LNCaP clone FGC (cell line): ENCODE measurements at regions not wholly inside any gene's neighbourhood (a gene's known extent, or its start where the extent isn't known, plus 50 kb on each side); places are given as distances from the start of the nearest gene placed in this dataset.

Experiments used
- DNase-seq: peaks from one replicate; pipeline ENCODE4 v3.0.0-alpha.2; 2011; ENCODE audit warnings: low read depth
- H3K4me3 ChIP-seq: 2 replicates; pipeline ENCODE4 v1.5.1; 2011; ENCODE audit warnings: mild to moderate bottlenecking, low read depth, low read length, control low read depth
- TF ChIP-seq, protein P1 (sequence below): IDR thresholded peaks from 2 replicates; pipeline ENCODE4 v1.5.1; 2012; ENCODE audit warnings: mild to moderate bottlenecking; ENCODE audit not compliant: control insufficient read depth, insufficient read depth; ENCODE audit errors: extremely low read depth

DNA sequence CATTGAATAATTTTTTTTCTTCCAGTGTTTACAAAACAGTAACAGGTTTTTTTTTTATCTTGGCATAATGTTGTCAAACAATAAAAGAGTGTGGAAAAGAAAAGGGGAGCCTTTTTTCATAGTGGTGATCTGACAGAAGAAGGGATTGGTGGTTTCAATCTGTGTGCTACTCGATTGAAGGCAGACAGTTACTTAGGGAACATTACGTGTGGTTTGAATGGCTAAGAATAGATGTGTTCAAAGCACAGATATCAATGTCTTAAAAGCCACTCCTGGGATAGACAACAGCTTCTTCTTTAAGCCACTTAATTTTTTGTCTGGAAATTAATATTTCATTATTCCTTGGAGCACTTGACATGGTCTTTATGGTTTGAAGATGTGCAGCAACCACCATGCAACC, 558.6 kb upstream of the ADGRL2 start:
- TF ChIP-seq, protein P1, sequence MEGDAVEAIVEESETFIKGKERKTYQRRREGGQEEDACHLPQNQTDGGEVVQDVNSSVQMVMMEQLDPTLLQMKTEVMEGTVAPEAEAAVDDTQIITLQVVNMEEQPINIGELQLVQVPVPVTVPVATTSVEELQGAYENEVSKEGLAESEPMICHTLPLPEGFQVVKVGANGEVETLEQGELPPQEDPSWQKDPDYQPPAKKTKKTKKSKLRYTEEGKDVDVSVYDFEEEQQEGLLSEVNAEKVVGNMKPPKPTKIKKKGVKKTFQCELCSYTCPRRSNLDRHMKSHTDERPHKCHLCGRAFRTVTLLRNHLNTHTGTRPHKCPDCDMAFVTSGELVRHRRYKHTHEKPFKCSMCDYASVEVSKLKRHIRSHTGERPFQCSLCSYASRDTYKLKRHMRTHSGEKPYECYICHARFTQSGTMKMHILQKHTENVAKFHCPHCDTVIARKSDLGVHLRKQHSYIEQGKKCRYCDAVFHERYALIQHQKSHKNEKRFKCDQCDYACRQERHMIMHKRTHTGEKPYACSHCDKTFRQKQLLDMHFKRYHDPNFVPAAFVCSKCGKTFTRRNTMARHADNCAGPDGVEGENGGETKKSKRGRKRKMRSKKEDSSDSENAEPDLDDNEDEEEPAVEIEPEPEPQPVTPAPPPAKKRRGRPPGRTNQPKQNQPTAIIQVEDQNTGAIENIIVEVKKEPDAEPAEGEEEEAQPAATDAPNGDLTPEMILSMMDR = no peak
- DNase-seq = no peak
- H3K4me3 ChIP-seq = no peak overlapping the region

DNA sequence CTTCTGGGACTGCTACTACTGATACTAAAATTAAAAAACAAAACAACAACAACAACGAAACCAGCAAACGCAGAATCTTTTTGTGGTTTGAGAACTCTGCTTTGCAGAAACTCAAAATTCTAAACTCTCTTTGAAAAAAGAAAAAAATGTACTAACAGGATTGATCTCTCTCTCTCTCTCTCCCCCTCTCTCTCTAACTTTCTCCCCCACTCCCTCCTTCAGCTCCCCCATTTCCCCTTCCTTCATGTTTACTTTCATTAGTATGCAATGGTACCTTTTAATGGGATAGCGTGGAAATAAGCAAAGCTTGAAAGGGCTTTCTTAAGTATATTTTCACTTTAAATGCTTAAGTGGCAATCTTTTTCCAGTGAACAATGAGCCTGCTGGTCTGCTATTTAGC, 562.6 kb upstream of the ADGRL2 start:
- DNase-seq = no peak
- TF ChIP-seq, protein P1 = no peak

DNA sequence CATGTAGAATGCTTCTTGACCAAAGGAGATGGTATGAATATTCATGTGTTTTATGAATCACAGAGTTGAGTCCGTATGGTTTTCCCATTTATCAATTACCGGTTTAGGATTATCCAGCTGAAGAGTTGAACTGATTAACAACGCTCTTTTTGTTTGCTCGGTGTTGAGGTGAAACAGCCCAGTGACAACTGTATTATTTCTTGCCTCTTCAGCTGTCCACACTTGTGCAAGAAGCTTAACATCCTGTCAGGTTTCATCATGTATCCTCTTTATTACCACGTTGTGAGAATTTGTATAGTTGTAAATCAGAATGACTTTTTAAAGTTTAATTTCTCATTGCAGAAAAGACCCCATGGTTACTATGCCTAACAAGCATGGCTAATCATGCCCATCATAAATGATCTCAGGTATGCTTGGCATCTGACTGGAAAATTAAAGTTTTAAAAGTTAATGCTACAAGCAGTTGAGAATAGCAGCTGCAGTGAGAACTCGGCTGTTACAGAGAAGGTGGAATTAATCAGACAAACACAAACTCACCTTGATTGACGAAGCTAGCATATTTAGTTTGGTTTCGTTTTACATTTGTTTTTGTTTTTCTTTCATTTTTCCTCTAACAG, 563.2 kb upstream of the ADGRL2 start:
- TF ChIP-seq, protein P1 = no peak
- H3K4me3 ChIP-seq = no peak overlapping the region
- DNase-seq = no peak

More for the DNA sequence above, 562.6 kb upstream of the ADGRL2 start:
- no peak overlapping the region for H3K4me3 ChIP-seq

DNA sequence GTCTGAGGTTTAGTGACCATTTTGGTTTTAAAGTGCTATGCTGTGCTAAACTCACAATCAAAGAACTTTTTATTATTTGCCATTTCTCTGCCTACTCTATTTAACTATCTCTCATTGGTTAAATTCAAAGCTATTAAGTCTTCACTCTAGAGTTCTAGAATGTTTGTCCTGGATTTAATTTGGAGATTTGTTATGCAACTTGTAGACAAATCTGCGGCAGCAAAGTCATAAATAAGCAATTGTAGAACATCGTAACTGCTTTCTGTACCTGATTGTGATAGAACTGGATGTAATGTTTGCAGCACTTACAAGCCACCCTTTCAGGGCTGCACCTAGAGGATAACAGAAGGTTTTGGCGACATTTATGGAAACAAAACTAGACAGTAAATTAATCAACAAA, 566.5 kb upstream of the ADGRL2 start:
- H3K4me3 ChIP-seq = no peak overlapping the region
- DNase-seq = peak; percentile 56
- TF ChIP-seq, protein P1 = no peak

DNA sequence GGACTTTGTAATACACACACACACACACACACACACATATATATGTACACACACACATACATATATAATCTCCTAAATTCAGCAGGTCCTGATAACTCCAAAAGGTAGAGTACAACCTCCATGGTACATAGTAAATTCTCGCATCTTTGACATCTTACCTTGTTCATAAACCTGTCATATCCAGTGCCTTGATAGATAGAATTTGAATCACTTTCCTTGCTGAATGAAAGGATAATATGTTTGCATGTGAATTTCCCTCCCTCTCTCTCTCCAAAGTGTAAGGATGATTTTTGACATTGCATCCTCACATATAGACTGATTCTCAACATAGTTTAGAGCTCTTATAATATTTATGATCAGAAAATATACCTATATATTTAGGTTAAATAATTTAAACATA, 567.1 kb upstream of the ADGRL2 start:
- H3K4me3 ChIP-seq = no peak overlapping the region

DNA sequence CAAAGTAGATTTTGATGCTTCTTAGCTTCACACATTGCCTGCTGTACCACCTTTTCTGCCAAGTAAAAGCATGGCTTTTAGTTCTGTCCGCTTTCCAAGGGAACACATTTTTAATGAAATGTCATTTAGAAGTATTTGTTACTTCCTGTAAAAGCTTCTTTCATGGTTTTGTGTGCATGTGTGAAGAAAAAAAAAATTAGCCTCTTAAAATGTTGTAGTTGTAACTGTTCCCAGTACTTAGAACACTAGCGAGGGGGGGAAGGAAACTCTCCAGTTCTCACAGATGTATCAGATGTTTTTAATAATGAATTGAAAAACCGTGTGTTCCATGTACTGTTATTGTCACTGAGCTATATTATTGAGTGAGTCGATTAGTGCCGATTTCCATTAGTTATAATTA, 568.3 kb upstream of the ADGRL2 start:
- no peak for DNase-seq
- TF ChIP-seq, protein P1 = no peak
- H3K4me3 ChIP-seq = no peak overlapping the region

More for the DNA sequence above, 567.1 kb upstream of the ADGRL2 start:
- DNase-seq = no peak
- TF ChIP-seq, protein P1 = no peak

DNA sequence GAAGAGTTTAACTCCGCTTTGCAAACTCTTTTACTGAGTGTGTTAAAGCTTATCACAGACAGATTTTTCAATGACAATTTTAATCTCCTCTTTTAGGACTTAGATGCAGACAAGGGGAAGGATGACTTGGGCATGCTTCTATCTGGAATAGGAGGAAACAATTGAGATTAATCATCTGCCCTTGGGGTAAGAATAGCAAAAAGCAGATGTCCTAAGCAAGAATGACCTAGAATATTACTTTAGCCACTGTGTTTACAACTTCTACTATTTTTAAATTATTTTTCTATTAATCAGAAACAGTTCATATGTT, 569.0 kb upstream of the ADGRL2 start:
- DNase-seq = no peak
- H3K4me3 ChIP-seq = no peak overlapping the region
- TF ChIP-seq, protein P1 = no peak
